Suprapubic skin (tissue), 4 donors: ENCODE measurements at regions not wholly inside any gene's neighbourhood (a gene's known extent, or its start where the extent isn't known, plus 50 kb on each side); places are given as distances from the start of the nearest gene placed in this dataset.

Experiments
- DNase-seq, 2 donors: peaks; one replicate each; pipeline ENCODE4 v3.0.0-alpha.2; 2019; ENCODE audit warnings: low spot score in 2 of 2
- H3K27ac ChIP-seq: fragments of 200-600 bp; sonication (generic); one replicate; pipeline ENCODE4 v1.5.1; 2019
- H3K27me3 ChIP-seq: fragments of 200-600 bp; sonication (generic); one replicate; pipeline ENCODE4 v1.5.1; 2019
- H3K36me3 ChIP-seq: fragments of 200-600 bp; sonication (generic); one replicate; pipeline ENCODE4 v1.5.1; 2019
- H3K4me1 ChIP-seq: fragments of 200-600 bp; sonication (generic); one replicate; pipeline ENCODE4 v1.5.1; 2019
- H3K4me3 ChIP-seq: fragments of 200-600 bp; sonication (generic); one replicate; pipeline ENCODE4 v1.5.1; 2019; ENCODE audit warnings: mild to moderate bottlenecking
- H3K9me3 ChIP-seq: fragments of 200-600 bp; sonication (generic); one replicate; pipeline ENCODE4 v1.5.1; 2019
- EP300 ChIP-seq: sonication (generic); formaldehyde crosslinking; IDR thresholded peaks from one replicate; pipeline ENCODE4 v1.6.1; 2017; ENCODE audit warnings: antibody characterized with exemption
- POLR2A ChIP-seq, 2 donors: fragments of 450-650 bp; IDR thresholded peaks; one replicate each; pipeline ENCODE4 v1.6.1; 2017; ENCODE audit warnings: antibody characterized with exemption in 2 of 2, mild to moderate bottlenecking in 2 of 2, moderate library complexity in 2 of 2
- POLR2AphosphoS5 ChIP-seq, 3 donors: sonication (generic); formaldehyde crosslinking; IDR thresholded peaks; one replicate each; pipeline ENCODE4 v1.6.1; 2017; ENCODE audit warnings: antibody characterized with exemption in 3 of 3
- WGBS: methylation state at CpG from one replicate; pipeline ENCODE4 v1.1.5; 2018; 5-methylcytosine and 5-hydroxymethylcytosine counted together
- TF ChIP-seq, protein P1 (sequence below), 2 donors: fragments of 200-600 bp in 1 of 2; fragments of 450-650 bp in 1 of 2; sonication (generic) in 1 of 2; IDR thresholded peaks; one replicate each; pipeline ENCODE4 v1.5.1; 2016 to 2019; ENCODE audit warnings: antibody characterized with exemption in 2 of 2, mild to moderate bottlenecking in 1 of 2, moderate library complexity in 1 of 2

DNA sequence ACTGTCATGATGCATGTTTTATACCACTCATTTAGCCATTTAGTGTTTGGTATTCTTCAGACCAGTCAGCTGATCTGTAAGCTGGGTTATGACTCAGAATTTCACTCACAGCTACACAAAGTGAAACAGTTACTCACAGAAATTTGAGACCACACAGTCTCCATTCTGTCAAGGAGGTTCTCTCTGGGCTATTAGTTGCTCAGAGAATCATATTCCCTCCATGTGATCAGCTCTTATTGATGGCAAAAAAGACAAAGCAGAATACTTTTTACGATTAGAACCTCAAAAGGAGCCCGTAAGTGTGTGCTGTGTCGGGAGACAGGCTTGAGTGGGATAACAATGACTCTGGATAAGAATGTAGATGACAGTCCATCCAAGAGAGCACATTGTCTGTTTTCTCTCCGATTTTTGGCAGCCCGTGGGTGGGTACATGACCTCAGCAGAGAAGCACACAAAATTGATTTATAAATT lies 277.6 kb upstream of the SORCS1 start:
- no peaks in the 10 kb centered on the region for H3K9me3 ChIP-seq
- no peaks in the 10 kb centered on the region for H3K36me3 ChIP-seq
- 66% methylated on average over 5 of the region's 5 CpGs for WGBS
- H3K4me3 ChIP-seq, result no peak overlapping the region
- TF ChIP-seq POLR2AphosphoS5 (IDR thresholded peaks at IDR 0.05) (no peak), POLR2A (IDR thresholded peaks at IDR 0.05) (no peak), EP300 (no peak)
- TF ChIP-seq, protein P1, sequence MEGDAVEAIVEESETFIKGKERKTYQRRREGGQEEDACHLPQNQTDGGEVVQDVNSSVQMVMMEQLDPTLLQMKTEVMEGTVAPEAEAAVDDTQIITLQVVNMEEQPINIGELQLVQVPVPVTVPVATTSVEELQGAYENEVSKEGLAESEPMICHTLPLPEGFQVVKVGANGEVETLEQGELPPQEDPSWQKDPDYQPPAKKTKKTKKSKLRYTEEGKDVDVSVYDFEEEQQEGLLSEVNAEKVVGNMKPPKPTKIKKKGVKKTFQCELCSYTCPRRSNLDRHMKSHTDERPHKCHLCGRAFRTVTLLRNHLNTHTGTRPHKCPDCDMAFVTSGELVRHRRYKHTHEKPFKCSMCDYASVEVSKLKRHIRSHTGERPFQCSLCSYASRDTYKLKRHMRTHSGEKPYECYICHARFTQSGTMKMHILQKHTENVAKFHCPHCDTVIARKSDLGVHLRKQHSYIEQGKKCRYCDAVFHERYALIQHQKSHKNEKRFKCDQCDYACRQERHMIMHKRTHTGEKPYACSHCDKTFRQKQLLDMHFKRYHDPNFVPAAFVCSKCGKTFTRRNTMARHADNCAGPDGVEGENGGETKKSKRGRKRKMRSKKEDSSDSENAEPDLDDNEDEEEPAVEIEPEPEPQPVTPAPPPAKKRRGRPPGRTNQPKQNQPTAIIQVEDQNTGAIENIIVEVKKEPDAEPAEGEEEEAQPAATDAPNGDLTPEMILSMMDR (IDR thresholded peaks at IDR 0.05), result no peak
- no peak overlapping the region for H3K27ac ChIP-seq
- H3K4me1 ChIP-seq, result no peaks in the 10 kb centered on the region
- no peaks in the 10 kb centered on the region for H3K27me3 ChIP-seq
- no peak for DNase-seq

DNA sequence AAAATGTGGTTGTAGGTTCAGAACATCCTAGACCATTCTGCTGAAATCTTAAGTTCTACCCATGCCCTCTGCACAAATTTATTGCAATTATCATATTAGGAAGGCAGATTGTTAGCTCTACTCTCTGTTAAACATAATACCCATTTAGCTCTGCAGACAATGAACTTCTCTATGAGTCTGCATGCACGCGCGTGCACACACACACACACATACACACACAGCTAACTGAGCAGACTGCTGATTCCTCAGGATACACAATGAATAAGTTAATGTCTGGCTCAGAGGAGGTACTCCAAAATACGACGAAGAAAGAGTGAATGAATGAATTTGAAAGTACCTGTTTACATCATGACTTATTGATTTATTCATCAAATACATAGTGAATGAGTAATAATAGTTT lies 276.2 kb upstream of the SORCS1 start:
- 92% methylated on average over 5 of the region's 5 CpGs for WGBS
- no peak for DNase-seq
- H3K9me3 ChIP-seq, result no peaks in the 10 kb centered on the region
- no peak overlapping the region for H3K4me3 ChIP-seq
- H3K36me3 ChIP-seq, result no peaks in the 10 kb centered on the region
- no peaks in the 10 kb centered on the region for H3K27me3 ChIP-seq
- no peak for TF ChIP-seq POLR2A (IDR thresholded peaks at IDR 0.05)
- no peak for TF ChIP-seq EP300
- TF ChIP-seq, protein P1 (IDR thresholded peaks at IDR 0.05), result no peak
- no peak for TF ChIP-seq POLR2AphosphoS5 (IDR thresholded peaks at IDR 0.05)
- no peaks in the 10 kb centered on the region for H3K4me1 ChIP-seq
- no peak overlapping the region for H3K27ac ChIP-seq

DNA sequence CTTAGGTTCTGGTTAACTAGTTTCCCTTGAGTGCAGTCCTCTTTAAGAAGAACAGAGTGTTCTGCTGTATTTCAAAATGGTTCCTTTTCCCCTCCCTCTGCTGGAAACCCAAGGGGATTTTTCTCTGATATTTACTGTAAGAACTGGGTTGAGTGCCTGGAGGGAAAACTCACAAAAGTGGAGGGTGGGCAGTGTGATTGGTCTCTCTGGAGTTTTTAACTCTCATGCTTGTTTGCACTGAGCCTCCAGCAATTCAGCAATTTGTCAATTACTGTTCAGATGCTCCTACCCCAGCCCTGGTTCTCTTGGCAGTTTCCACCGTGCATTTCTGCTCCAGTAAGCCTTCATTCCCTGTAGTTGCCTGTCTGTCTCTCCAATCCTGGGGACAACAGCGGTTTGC lies 273.4 kb upstream of the SORCS1 start:
- Histone ChIP-seq H3K9me3 (no peaks in the 10 kb centered on the region), H3K36me3 (no peaks in the 10 kb centered on the region), H3K4me3 (no peak overlapping the region), H3K27ac (no peak overlapping the region), H3K4me1 (no peaks in the 10 kb centered on the region), H3K27me3 (no peaks in the 10 kb centered on the region)
- TF ChIP-seq EP300 (no peak), POLR2A (IDR thresholded peaks at IDR 0.05) (no peak), POLR2AphosphoS5 (IDR thresholded peaks at IDR 0.05) (no peak)
- TF ChIP-seq, protein P1 (IDR thresholded peaks at IDR 0.05), result no peak
- DNase-seq, result no peak
- WGBS, result 53% methylated on average over 2 of the region's 2 CpGs

DNA sequence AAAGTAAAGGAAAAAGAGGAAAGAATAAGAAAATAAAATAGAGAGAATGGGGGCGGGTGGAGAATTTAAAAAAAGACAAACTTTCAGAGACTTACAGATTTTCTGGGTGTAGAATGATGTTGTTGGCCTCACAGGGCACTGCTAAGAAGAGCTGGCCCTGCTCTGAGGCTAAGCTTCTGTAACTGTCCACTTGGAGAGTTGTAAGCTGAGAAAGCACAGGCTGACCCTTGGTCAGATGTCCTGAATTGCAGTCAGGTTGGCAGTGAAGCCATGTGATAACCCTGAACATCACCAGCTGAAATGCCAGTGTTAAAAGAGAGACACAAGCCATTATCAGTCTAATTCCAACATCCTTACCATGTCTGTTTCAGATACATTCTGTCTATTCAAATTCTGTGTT lies 272.1 kb upstream of the SORCS1 start:
- 71% methylated on average over 1 of the region's 1 CpG for WGBS
- H3K36me3 ChIP-seq, result no peaks in the 10 kb centered on the region
- TF ChIP-seq, protein P1 (IDR thresholded peaks at IDR 0.05), result no peak
- no peak overlapping the region for H3K4me3 ChIP-seq
- H3K4me1 ChIP-seq, result no peaks in the 10 kb centered on the region
- H3K9me3 ChIP-seq, result no peaks in the 10 kb centered on the region
- H3K27ac ChIP-seq, result no peak overlapping the region
- no peaks in the 10 kb centered on the region for H3K27me3 ChIP-seq
- DNase-seq, result no peak

DNA sequence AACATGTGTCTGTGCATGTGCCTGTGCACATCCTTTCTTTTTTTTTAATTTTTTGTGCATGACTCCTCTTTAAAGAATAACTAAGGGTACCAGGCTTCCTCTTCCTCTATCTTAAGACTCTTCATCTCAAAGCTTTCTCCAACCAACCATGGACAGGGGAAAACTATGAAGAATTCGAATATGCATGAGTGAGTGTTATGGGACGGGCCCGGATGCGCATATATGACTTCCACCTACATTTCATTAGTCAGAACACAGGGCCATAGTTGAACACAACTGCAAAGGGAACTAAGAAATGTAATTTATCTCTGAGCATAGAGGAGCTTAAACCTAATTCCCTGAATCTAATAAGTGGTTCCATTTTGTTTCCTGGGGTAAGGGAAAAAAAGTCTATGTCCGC lies 270.3 kb upstream of the SORCS1 start:
- no peaks in the 10 kb centered on the region for H3K9me3 ChIP-seq
- H3K4me1 ChIP-seq, result no peaks in the 10 kb centered on the region
- H3K36me3 ChIP-seq, result no peaks in the 10 kb centered on the region
- H3K4me3 ChIP-seq, result no peak overlapping the region
- TF ChIP-seq POLR2A (IDR thresholded peaks at IDR 0.05) (no peak), EP300 (no peak), POLR2AphosphoS5 (IDR thresholded peaks at IDR 0.05) (no peak)
- TF ChIP-seq, protein P1 (IDR thresholded peaks at IDR 0.05), result no peak
- WGBS, result 82% methylated on average over 5 of the region's 5 CpGs
- DNase-seq, result no peak
- H3K27me3 ChIP-seq, result no peaks in the 10 kb centered on the region
- H3K27ac ChIP-seq, result no peak overlapping the region
